NCI-H187 treated with DMSO at 0.1 percent for 48 hours (cell line): ENCODE measurements at regions not wholly inside any gene's neighbourhood (a gene's known extent, or its start where the extent isn't known, plus 50 kb on each side); places are given as distances from the start of the nearest gene placed in this dataset.
A peak's percentile ranks its signal among the peaks of the same experiment; 100 is the strongest.

Source experiments
- DNase-seq: peaks from one replicate; lab custom pipeline; 2025; lab: John Stamatoyannopoulos, UW

GRCh38 chr3:1954632-1955031, 144.0 kb upstream of the CNTN4 start:
- DNase-seq: no peak

- no peak for DNase-seq
These were observed 143.5 kb upstream of the CNTN4 start for GRCh38 chr3:1955170-1955569.

- no peak for DNase-seq
These were observed 142.9 kb upstream of the CNTN4 start for GRCh38 chr3:1955750-1956149.

- no peak for DNase-seq
These were observed 138.2 kb upstream of the CNTN4 start for GRCh38 chr3:1960506-1960905.

- DNase-seq: peak; percentile 99
These were observed 136.1 kb upstream of the CNTN4 start for GRCh38 chr3:1962396-1963088.

GRCh38 chr3:1963896-1964295, 134.8 kb upstream of the CNTN4 start:
- no peak for DNase-seq

GRCh38 chr3:1967525-1967924, 131.1 kb upstream of the CNTN4 start:
- DNase-seq: no peak

GRCh38 chr3:1969281-1969680, 129.4 kb upstream of the CNTN4 start:
- DNase-seq: no peak

- no peak for DNase-seq
These were observed 126.9 kb upstream of the CNTN4 start for GRCh38 chr3:1971780-1972179.

- DNase-seq: no peak
These were observed 118.6 kb upstream of the CNTN4 start for GRCh38 chr3:1979961-1980615.

- no peak for DNase-seq
These were observed 110.7 kb upstream of the CNTN4 start for GRCh38 chr3:1987980-1988379.

- DNase-seq: no peak
These were observed 99.9 kb upstream of the CNTN4 start for GRCh38 chr3:1998739-1999138.

- no peak for DNase-seq
These were observed 97.2 kb upstream of the CNTN4 start for GRCh38 chr3:2001306-2002108.

GRCh38 chr3:2023959-2024358, 74.7 kb upstream of the CNTN4 start:
- no peak for DNase-seq

- DNase-seq: no peak
These were observed 74.0 kb upstream of the CNTN4 start for GRCh38 chr3:2024713-2025112.

- no peak for DNase-seq
These were observed 69.1 kb upstream of the CNTN4 start for GRCh38 chr3:2029559-2029958.

- DNase-seq: no peak
These were observed 62.6 kb upstream of the CNTN4 start for GRCh38 chr3:2036076-2036475.

GRCh38 chr3:2041931-2042330, 56.7 kb upstream of the CNTN4 start:
- no peak for DNase-seq
